K562 (cell line): ENCODE measurements at regions not wholly inside any gene's neighbourhood (a gene's known extent, or its start where the extent isn't known, plus 50 kb on each side); places are given as distances from the start of the nearest gene placed in this dataset.

Experiments
- MGA ChIP-seq: fragments of 450-650 bp; IDR thresholded peaks from 2 replicates; pipeline ENCODE4 v1.6.1; 2016; ENCODE audit warnings: mild to moderate bottlenecking, moderate library complexity
- ZC3H8 ChIP-seq: fragments of 450-650 bp; IDR thresholded peaks from 2 replicates; pipeline ENCODE4 v1.6.1; 2017
- TF ChIP-seq, protein P1 (sequence below): sonication (generic); formaldehyde crosslinking; IDR thresholded peaks from 2 replicates; pipeline ENCODE4 v1.8.0; 2022; ENCODE audit warnings: missing genetic modification reagents, mild to moderate bottlenecking, borderline replicate concordance

- TF ChIP-seq ZC3H8 (no peak), MGA (no peak)
- TF ChIP-seq, protein P1, sequence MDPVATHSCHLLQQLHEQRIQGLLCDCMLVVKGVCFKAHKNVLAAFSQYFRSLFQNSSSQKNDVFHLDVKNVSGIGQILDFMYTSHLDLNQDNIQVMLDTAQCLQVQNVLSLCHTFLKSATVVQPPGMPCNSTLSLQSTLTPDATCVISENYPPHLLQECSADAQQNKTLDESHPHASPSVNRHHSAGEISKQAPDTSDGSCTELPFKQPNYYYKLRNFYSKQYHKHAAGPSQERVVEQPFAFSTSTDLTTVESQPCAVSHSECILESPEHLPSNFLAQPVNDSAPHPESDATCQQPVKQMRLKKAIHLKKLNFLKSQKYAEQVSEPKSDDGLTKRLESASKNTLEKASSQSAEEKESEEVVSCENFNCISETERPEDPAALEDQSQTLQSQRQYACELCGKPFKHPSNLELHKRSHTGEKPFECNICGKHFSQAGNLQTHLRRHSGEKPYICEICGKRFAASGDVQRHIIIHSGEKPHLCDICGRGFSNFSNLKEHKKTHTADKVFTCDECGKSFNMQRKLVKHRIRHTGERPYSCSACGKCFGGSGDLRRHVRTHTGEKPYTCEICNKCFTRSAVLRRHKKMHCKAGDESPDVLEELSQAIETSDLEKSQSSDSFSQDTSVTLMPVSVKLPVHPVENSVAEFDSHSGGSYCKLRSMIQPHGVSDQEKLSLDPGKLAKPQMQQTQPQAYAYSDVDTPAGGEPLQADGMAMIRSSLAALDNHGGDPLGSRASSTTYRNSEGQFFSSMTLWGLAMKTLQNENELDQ (CRISPR knock-in tag), result no peak
Observed at GRCh38 chr13:71118779-71119364, 748.1 kb downstream of the DACH1 start.
